GM21528 (cell line): ENCODE measurements at regions not wholly inside any gene's neighbourhood (a gene's known extent, or its start where the extent isn't known, plus 50 kb on each side); places are given as distances from the start of the nearest gene placed in this dataset.
"Not testable (repeated sequence)": the region's sequence is repeated elsewhere in the genome, so short reads cannot be mapped to it uniquely, and the experiment has no call there.

Source experiments
- ATAC-seq: cut with Tn5 transposase; IDR thresholded peaks from one replicate; pipeline ENCODE4 v1.9.1; 2021; ENCODE audit warnings: mild to moderate bottlenecking, moderate library complexity; ENCODE audit not compliant: unreplicated experiment, low FRiP score

GRCh38 chr1:244289991-244290785 is 161.5 kb downstream of the ADSS2 start:
- ATAC-seq: no peak

GRCh38 chr1:244291236-244292201 is 160.2 kb downstream of the ADSS2 start:
- no peak for ATAC-seq

- ATAC-seq: no peak
Measured at GRCh38 chr1:244294599-244295224, 157.0 kb downstream of the ADSS2 start.

- no peak for ATAC-seq
Measured at GRCh38 chr1:244296003-244296402, 155.7 kb downstream of the ADSS2 start.

GRCh38 chr1:244296447-244296846 is 155.3 kb downstream of the ADSS2 start:
- no peak for ATAC-seq

GRCh38 chr1:244297087-244297486 is 154.6 kb downstream of the ADSS2 start:
- ATAC-seq: no peak

GRCh38 chr1:244297616-244298015 is 154.1 kb downstream of the ADSS2 start:
- ATAC-seq: no peak

- ATAC-seq: not testable (repeated sequence)
Measured at GRCh38 chr1:244300029-244300375, 151.7 kb downstream of the ADSS2 start.

GRCh38 chr1:244301595-244302130 is 150.0 kb downstream of the ADSS2 start:
- no peak for ATAC-seq

GRCh38 chr1:244302876-244303609 is 148.7 kb downstream of the ADSS2 start:
- ATAC-seq: no peak

GRCh38 chr1:244303610-244303969 is 148.1 kb downstream of the ADSS2 start:
- no peak for ATAC-seq

GRCh38 chr1:244304156-244304555 is 147.6 kb downstream of the ADSS2 start:
- ATAC-seq: no peak

- no peak for ATAC-seq
Measured at GRCh38 chr1:244304656-244305055, 147.1 kb downstream of the ADSS2 start.

- no peak for ATAC-seq
Measured at GRCh38 chr1:244305776-244306341, 145.8 kb downstream of the ADSS2 start.

- no peak for ATAC-seq
Measured at GRCh38 chr1:244306544-244306943, 145.2 kb downstream of the ADSS2 start.

- ATAC-seq: not testable (repeated sequence)
Measured at GRCh38 chr1:244309191-244309590, 142.5 kb downstream of the ADSS2 start.

- ATAC-seq: no peak
Measured at GRCh38 chr1:244311784-244312532, 139.8 kb downstream of the ADSS2 start.

- no peak for ATAC-seq
Measured at GRCh38 chr1:244313346-244313745, 138.4 kb downstream of the ADSS2 start.

GRCh38 chr1:244314921-244315559 is 136.7 kb downstream of the ADSS2 start:
- ATAC-seq: no peak
